GM21381 (cell line): ENCODE measurements at regions not wholly inside any gene's neighbourhood (a gene's known extent, or its start where the extent isn't known, plus 50 kb on each side); places are given as distances from the start of the nearest gene placed in this dataset.
A peak's percentile ranks its signal among the peaks of the same experiment; 100 is the strongest.

Experiments used
- ATAC-seq: cut with Tn5 transposase; IDR thresholded peaks from one replicate; pipeline ENCODE4 v1.9.1; 2021; ENCODE audit warnings: mild to moderate bottlenecking, moderate library complexity; ENCODE audit not compliant: unreplicated experiment

DNA sequence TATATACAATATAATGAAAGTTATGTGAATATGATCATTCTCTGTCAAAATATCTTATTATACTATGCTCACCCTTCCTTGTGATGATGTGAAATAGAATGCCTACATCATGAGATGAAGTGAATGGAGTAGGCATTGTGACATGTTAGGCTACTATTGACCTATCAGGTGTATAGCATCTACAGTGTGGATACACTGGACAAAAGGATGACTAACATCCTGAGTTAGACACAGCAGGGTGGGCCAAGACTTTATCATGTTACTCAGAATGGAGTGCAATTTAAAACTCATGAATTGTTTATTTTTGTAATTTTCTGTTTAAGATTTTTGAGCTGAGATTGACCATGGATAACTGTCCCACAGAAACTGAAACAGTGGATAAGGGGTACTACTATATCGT is 53.4 kb upstream of the NAV3 start:
- no peak for ATAC-seq

DNA sequence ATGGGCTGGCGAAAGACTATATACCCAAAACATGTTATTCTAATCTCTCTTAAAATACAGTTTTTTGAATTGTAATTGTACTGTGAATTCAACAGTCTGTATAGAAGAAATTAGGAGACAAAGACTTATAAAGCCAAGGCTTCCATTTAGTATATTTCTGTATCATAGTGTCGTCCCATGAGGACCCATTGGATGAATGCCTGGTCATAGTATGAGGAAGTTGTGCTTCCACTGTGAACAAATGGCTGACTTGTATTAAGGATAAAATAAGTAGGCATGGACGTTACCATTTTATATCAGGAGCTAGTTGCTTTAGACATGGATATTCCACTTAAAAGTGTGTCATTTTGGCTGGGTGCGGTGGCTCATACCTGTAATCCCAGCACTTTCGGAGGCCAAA is 55.9 kb upstream of the NAV3 start:
- ATAC-seq: no peak

DNA sequence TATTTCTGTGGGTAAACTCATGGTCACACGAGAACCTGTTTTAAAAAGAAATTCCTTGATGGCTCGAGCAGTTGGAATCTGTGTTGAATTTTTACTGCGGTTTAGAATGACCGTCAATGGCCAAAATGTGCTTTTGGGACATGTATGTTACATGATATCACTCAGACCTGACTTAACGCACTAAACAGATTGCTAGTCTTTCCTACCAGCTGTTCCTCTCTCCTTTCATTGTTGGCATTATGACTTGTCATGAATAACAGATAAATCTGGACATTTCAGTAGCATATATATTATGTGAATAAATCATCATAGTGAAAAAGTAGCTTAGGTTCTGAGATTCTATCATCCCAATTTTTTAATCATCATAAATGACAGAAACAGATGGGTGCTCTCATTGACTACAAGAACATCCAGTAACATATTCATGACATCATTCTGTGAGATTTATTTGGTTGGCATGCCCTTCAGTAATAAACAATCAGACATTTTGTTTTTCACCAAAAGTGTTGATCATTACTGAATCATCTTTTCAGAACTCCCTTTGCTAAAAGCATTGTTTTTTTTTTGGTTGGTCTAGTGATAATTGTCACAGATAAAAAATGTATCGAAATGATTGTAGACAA is 57.9 kb upstream of the NAV3 start:
- no peak for ATAC-seq

DNA sequence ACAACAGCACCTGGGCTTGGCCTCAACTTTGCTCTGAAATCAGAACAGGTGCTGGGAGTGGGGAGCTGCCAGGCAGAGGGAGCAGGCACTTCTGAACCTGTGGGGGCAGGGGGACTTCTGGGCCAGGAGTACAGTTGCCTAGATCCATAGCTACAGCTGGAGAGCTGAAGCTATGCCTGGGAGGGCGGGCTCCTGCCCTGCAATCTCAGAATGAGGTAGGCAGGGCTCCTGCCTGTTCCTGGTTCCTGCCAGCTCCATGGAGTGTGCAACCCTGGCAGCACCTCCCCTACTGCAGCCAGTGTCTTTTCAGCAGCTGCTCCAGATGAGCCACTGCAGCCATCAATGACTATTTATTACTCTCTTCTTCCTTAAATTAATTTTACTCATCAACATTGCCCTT is 62.1 kb upstream of the NAV3 start:
- ATAC-seq: no peak

DNA sequence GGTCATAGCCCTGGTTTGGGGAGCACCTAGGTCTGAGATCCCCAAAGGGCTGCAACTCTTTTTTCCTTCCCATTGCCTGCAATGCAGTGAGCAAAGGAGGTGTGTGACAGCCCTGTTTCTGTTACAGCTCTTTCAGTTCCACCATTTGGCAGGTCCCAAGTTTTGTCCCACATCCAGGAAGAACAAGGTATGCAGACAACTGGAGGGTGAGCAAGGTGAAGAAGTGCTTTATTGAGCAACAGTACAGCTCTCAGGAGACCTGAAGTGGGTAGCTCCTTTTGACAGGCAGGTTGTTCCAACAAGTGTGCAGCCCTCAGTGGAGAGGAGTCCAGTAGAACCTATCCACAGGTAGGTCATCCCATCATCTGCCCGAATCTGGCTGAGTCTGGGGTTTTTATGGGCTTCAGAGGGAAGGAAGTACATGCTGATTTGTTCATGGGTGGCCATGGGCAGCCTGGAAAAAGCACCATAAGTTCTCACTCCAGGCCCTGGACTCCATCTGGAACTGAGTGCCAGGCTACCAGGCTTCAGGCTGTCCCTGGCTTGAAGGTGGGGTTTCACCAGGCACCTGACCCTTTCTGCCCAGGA is 62.8 kb upstream of the NAV3 start:
- no peak for ATAC-seq

DNA sequence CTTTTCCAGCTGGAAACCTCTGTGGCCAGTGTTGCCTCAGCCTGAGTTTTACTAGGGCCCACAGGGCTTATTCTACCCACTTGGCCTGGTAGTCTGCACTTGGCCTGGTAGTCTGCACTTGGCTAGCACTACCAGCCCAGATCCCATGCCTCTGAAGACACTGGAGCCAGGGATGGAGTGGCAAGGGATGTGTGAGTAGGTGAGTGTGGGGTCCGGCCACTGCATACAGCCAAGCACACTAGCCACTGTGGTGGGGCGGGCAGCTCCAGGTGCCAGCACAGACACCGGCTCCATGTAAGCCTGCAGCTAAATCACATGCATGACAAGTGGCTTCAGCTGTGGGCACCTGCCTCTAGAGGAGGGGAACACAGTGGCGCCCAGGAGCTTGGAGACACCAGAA is 63.4 kb upstream of the NAV3 start:
- no peak for ATAC-seq

DNA sequence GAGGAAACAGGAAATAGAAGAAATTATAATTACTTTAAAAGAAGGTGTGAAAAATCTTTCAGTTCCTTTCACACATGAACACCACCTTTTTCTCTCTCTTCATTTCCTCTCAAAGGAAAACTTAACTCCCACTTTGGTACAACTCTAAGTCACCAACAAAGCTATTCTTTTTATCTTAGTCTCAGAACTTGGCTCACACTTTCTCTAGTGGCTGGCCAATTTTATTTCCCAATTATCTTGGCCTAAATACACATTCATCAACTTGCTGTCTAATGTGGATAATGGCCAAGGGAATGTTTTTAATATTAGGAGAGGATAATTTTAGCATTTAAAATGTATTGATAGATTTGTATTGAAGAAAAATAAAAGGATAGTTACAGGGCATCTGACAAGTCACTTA is 64.5 kb upstream of the NAV3 start:
- no peak for ATAC-seq

DNA sequence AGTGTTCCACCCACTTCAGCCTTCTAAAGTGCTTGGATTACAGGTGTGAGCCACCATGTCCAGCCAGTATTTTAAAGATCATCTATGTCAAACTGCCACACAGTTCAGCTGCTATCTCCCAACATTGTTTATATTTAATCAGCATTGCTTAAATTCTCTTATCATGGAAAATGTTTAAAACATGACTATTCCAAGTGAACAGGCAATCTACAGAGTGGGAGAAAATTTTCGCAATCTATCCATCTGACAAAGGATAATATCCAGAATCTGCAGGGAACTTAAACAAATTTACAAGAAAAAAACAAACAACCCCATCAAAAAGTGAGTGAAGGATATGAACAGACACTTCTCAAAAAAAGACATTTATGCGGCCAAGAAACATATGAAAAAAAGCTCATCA is 69.4 kb upstream of the NAV3 start:
- ATAC-seq: no peak

DNA sequence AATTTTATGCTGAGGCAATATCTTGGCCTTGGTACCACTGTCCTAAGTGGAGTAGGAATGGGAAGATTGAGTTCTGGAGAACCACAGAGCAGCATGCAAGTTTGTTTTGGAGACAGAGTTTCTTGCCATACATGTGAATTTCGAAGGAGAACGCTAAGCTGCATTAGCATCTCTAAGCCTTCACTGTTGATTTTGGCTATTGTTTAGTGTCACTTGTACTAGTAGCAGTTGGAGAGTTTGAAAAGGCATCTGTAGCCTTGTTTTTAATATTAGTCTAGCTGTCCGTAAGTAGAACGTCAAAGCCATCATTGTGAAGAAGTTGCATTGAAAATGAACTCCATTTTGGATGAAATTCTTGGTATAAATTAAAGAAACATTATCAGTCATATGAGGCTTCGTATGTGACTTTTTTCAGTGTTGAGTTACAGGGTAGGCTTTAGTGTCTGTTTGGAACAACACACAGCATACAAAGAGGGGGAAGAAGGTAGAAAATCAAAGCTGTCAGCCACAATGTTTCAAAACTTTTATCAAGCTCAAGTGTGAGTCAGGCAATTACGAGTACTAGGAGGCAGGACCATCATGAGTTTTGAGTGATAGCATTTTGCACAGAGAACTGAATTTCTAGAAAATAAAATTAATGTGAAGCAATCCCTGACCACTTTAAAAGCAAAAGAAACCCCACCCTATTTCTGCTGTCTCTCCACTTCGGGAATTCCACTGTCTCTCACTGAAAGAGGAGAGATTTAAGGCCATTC is 70.2 kb upstream of the NAV3 start:
- ATAC-seq: no peak

DNA sequence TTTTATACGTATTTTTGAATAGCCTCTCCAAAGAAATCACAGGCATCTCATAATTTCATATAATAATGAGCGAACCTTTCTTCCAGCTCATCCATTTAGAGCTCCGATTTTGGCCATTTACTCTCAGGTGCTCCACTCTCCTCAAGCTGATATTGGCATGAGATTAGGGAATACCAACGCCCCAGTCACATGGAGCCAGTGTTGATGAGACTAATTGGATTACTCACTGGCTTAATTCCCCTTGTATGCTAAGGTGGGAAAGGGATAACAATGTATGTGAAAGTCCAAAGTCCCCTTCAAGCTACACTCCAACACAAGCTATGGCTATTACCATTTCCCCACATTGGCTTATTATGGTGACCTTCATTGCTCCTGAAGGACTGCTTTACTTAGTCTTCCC is 76.6 kb upstream of the NAV3 start:
- ATAC-seq: no peak

DNA sequence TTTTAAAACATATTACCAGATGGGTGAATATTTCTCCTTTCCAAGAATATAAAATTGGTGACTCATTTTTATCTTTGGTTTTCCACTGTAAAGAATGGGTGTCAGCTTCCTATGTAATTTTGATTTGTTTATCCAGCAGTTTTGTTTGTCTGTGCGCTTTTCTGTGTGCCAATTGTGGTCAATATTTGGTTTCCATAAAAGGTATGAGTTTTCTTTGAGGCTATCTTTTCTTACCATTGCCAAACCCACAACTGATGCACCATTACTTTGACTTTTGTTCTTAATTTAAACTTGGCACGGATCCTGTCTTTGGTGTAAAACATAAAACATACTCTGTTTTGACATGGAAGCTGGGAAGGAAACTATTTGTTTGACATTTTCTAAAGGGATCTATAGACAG is 78.8 kb upstream of the NAV3 start:
- ATAC-seq: no peak

DNA sequence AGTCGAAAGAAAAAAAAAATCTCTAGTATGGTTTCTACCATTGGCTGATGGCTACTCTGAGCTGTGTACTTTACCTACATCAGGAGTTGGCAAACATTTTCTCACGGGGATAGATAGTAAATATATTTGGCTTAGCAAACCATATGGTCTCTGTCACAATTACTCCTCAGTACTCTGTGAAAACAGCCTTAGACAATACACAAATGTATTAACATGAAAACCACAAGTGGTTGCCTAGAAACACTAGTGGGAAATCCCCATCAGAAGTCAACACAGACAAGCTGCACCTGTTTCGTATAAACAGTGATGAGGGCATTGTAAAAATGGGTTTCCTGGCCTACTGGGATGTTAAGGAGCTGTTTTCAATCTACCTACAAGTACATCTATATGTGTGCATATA is 84.6 kb upstream of the NAV3 start:
- peak; percentile 100 for ATAC-seq

DNA sequence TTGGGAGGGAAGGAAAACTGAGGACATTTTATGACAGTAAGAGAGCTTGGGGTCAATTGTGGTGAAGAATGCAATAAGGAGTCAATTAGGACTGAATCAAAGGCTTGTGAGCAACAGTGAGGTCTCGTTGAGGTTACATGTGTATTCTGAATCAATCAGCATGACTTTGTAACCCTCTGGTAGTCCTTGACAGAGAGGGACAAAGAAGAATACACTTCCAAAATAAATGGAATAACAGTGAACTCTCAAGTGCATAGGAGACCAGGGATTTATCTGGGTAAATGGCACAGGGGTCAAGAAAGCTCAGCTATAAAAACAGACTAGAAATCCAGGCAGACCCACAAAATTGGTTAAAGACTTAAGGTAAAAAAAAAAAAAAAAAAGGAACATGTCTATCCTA is 85.1 kb upstream of the NAV3 start:
- no peak for ATAC-seq

DNA sequence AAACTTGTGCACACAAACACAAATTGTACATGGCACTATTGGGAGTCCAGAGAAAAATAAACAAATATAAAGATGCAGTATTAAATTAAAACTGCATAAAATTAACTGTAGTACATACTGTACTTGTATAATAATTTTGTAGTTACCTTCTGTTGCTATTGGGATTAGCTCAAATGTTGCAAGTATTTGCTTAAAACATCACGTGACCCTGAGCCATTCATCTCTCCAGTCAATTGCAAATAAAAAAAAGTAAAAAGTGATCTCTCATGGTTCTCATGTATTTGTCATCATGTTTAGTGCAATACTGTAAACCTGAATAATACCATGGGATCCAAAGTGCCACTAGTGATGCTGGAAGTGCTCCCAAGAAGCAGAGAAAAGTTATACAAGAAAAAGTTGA is 88.1 kb upstream of the NAV3 start:
- ATAC-seq: no peak

DNA sequence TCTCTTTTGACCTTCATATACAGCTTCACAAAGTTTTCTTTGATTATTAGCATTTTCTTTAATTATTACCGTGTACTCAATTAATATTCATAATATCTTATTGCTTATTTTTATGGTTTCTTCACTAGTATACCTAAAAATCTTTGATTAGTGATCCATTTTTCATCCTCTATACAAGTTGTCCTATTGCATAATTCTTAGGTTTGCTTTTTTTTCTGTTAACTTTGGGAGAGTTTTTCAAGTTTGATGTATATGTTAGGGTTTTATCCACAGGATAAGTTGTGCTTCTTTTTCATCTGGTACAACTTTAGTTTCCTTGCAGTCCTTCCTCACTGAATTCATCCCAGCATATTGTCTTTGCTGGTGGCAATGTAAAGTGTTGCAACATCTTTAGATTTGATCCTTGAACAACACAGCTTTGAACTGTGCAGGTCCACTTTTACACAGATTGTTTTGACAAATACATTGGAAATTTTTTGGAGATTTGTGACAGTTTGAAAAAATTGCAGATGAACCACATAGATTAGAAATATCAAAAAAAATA is 88.6 kb upstream of the NAV3 start:
- ATAC-seq: no peak

DNA sequence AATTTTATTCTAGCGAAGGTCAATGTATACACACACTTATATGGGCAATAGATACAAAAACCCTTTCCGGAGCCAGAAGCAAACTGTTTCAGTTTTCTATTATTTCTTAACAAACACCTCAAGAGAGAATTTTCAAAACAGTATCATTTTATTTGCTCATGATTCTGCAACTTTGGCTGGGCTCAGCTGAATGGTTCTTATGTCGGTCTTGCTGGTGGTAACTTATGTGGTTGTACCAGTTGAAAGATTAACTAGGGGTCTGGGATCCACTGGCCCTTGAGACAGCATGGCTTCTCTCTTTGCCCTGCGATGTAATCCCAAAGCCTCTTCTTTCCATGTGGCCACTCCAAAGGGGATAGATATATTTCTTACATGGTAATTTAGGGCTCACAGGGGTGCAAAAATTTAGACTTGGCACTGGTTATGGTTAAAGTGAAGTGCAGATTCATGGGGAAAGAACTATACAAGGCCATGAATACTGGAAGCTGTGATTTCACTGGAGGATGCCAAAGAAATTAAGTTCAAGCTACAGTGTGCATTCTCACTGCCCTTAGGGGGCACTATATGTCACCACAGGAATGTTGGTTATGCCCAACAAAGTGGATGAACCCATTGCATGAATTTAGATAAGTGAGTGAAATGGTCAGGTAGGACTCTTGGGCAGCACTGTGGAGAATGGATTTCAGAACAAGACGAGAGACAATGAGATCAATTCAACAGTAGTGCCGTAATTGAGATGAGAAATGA is 94.3 kb upstream of the NAV3 start:
- no peak for ATAC-seq

DNA sequence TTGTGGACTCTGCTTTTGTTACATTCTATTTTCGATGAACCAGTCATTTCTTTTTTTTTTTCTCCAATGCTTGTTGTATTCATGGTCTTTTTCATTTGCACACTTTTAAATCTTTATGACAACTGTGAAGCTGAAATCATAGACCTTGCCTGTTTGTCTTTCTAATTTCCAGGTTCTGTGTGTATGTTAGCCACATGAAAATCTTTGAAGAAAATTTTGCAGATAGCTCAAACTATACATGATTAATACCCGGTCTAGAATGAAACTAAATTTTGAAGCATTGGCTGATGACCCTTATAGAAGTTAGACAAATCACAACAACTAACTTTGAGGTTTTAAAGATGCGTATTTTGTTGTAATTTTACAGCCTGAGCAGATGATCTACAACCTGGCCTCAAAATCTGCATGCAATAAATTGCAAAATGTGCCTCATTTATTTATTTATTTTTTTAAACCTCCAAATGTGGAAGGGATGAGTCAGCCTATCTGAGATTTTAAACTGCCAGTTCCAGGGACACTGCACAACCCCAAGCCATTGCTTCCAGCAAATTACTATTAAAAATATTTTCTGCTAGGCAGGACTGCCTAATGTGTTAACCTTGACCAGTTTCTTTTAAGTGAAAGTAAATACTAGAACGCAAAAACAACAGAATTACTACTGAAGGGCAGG is 96.3 kb upstream of the NAV3 start:
- ATAC-seq: no peak

DNA sequence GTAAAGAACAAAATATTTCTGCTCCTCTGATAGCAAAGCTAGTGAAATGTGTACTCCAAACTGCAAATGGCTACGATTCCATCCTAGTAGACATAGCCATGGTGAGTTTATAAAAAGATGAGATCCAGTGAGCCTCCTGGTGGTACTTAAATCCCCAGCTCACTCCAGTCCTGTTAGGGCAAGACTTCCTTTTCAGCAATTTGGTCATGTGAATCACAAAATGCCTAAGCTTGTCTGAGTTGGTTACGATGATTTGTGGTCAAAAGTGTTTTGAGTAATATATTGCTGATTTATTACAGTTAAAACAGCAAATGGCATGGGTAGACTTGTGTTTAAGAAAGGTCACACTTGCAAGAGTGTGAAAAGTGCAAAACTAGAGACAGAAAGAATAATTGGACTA is 102.7 kb upstream of the NAV3 start:
- ATAC-seq: no peak

DNA sequence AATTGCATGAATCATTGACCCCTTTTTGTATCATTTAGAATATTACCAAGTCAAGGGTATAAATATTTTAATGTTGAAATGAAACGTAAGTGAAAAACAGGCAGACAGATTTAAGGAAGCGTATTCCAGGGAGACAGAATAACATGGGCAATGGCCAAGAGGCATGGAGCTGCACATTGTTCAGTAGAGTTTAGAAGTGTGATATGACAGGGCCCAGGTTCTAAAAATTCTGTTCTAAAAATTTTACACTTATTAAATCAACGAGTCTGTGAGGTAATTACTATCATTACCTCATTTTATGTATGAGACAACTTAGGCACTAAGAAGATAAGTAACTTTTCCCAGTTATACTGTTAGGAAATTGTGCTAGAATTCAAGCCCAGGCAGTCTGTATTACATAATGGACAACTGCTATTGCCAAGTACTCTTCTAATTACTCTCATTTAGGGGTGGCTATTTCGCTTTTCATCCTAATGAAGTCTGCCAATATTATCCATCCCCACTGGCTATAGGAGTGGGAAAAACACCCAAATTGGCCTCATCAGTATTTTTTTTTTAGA is 103.2 kb upstream of the NAV3 start:
- ATAC-seq: no peak

DNA sequence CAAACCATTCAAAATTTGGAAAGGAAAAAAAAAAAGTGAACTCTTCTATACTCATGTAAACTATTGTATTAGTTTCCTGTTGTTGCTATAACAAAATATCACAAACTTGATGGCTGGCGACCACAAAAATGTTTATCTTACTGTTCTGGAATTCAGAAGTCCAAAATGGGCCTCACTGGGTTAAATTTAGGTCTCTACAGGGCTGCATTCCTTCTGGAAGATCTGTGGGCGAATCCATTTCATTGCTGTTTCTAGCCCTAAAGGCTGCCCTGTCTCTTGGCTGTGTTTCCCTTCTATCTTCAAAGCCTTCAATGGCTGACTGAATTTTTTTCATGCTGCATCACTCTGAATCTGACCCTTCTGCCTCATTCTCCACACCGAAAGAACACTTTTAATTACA is 105.1 kb upstream of the NAV3 start:
- ATAC-seq: no peak
